Activated CD8-positive, alpha-beta memory T cell treated with anti-CD3 and anti-CD28 coated beads for 48 hours (primary cell): ENCODE measurements at regions not wholly inside any gene's neighbourhood (a gene's known extent, or its start where the extent isn't known, plus 50 kb on each side); places are given as distances from the start of the nearest gene placed in this dataset.
"Not testable (repeated sequence)": the region's sequence is repeated elsewhere in the genome, so short reads cannot be mapped to it uniquely, and the experiment has no call there.

Experiments
- DNase-seq, 3 experiments: peaks; one replicate each; pipeline ENCODE4 v3.0.0-alpha.2; 2020; ENCODE audit warnings: low read depth in 2 of 3, low spot score in 2 of 3

DNA sequence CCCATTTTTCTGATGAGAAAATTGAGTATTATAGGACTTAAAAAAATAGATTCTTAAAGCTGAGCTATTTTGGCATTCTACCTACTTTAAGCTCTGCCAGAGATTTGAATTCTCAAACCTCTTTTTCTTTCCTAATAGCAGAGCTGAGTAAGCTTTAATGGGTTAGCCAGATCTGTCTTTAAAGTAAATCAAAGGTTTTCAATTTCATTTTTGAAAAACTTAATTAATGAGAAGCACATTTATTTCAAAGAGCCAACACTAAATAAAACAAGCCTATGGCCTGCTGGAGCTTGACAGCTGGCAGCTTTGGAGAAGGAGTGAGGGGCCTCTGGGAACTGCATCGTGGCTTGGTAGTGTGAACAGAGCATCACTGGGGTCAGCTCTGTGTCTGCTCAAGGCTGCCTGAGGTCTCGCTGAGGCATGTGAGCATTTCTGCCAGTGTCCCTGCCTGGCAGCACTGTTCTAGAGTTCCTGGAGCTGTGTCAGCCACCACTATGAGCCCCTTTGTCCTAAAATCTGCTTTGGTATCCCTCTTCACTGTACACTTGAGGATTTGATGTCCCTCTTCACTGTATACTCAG, 50.4 kb upstream of the PRSS23 start:
- DNase-seq: no peak

DNA sequence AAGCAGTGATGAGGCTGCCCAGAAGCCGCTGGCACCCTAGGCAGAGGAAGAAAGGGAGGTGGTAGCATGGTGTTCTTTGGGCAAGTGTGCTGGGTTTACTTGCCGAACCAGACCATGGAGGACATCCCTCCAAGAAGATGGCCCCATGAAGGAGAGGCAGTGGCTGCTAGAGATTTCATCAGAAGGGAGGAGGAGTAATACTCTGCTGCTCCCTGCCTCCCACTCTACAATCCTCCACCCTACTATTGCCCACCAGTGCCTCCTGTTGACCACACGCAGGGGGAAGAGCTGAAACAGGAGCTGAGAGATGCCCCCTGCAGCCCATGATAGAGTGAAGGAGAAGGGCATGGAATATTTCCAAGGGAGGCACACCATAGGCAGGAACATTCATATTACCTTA, 51.0 kb upstream of the PRSS23 start:
- no peak for DNase-seq

DNA sequence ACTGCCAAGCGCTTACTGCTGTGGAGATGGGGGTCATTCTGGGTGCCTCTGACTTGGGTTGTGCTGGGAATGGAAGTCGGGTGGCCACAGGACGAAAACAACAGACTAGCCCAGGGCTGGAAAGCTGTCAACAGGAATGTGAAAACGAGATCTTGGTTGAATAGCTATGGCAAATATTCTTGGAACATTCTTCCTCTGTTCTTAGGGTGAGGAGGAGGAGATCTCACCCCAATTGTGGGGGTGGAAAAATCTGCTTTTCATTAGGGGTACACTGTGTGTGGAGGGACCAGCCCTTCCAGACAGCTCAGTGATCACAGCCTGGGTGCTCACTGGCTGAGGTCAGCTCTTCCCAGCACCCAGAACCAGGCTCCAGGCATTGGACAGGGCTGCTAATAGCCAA, 52.0 kb upstream of the PRSS23 start:
- no peak for DNase-seq

DNA sequence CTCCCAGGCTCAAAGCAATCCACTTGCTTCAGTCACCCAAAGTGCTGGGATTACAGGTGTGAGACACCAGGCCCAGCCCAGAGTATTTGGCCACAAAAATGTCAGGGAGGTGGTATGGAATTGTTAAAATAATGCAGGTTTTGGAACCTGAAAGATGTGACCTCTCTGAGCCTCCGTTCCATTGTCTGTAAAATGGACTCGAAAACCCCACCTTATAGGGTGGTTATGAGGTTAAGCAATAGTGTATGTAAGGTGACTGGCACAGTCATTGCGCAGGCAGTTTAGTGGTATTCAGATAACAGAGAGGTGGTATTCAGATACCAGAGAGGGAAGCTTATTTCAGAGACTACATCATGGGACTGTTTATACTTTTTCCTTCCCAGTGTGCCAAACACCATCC, 52.5 kb upstream of the PRSS23 start:
- no peak for DNase-seq

DNA sequence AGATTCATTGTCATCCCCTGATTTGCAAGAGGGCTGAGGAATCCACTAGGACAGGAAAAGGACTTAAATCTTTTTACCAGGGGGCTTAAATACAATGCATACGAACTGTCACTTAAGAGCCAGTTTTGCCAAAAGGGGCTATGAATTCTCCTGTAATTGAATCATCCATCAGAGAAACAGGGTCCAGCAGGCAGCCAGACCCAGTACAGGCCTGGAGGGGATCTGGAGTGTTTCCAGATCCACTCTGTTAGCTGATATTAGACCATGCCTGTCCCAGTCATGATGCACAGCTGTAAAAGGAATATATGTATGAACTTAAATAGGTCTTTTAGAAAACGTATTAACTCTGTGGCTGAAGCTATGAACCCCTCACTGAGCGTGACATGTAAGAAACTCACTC, 53.8 kb upstream of the PRSS23 start:
- no peak for DNase-seq

DNA sequence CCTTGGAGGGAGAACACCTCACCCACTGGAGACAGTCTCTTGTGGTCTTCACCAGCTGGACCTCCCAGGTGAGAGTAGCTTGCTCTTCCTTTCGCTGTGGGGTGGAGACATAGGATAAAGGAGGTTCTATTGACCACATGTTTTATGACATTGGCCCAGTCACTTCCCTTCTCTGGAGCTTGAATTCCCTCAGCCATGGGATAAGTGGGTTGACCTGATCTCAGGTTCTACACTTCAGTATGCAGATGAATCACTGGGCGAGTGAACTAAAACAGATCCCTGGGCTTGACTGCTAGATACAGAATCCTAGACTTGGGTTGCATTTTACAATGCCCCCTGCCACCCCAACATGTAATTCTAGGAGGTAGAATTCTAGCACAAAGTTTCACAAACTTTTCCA, 54.8 kb upstream of the PRSS23 start:
- no peak for DNase-seq

DNA sequence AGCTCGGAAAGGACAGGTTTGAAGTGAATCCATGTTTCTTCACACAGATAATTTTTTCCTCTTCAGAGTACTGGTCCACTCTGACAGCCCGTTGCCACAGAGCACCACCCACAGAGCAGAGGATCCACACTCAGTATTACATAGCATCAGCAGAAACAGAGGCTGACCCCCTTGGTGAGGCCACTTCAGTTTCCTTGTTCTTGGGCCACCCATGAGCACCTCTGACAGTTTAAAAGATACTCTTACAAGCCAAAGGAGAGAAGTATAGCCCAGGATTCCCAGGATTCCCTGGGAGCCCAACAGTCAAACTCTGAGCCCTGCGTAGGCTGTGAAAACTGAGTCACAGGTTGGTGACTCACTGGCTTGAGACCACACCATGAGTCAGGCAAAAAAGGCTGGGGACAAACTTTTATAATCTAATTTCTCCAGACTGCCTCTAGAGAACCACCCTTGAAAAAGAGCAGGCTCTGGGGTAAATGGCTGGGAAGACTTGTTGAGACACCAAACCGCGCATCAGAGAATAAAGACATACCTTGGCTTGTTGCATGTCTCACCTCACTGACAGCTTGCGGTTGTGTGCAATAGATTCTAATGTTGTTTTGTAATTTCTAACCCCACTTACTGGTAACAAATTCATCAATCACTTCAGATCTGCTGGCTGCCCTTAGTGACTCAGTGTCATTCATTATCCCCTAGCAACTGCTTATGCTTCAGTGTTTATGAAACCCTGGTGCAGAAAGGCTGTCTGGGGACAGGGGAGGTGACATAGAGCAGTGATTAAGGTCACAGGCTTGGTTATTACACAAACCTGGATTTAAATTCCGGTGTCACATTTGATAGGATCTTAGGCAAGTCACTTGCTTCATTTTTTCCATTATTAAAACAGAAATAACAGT, 56.9 kb upstream of the PRSS23 start:
- peak in 2 of 3 experiments; percentile 13 to 21 for DNase-seq

DNA sequence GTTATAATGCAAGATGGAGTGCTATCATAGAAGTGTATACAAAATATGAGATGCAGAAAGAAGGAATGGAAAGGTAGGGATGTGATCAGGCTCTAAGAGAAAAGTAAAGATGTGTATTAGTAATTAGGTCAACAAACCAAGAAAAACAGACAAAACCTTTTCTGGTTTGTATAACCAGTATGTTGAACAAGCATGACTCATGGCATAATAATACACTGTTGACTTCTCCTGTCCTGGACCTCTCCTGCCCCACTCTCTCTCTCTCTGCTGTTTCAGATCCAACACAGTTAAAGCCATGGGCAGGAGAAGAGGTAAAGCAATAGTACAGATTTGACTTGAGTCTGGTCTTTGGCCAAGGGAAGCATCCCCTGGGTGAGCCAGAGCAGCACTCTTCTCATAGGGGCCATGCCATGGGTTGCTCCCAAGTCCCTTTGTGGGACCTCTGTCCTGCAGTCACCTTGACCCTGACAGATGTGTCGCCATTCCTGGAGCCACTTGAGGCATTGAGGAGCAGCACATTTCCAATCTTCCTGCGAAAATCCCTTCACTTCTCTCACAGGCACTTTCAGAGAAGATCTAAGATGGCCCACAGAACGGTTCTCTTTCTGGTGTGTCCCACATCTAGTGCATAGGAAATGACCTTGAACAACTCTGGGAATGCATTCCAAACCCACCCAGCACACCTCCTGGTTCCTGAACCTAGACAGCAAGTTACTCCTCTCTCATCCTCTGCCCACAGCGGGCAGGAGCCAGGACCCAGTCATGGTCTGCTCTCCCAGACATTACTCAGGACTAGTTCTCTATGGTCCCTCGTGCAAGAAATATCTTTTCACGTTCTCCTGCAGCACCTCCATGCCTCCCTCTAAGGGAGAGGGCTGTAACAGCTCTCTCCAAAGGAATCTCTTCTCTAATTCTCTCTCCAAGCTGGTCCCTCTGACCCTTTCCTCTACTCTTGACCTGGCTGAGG, 58.2 kb upstream of the PRSS23 start:
- DNase-seq: no peak

DNA sequence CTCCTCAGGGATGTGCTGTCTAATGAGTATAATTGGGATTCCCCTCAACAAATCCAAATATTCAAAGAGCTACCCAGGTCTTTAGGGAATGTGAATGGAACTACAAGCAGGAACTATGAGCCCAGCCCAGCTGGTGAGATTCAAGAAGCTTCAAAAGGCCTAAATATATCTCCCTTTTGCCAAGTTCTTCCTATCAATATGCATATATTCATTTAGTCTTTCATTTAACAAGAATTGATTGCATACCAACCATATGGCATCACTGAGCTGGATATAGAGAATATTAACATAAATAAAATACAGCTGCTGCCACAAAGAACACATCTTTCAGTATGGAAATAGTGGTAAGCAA, 58.9 kb upstream of the PRSS23 start:
- no peak for DNase-seq

DNA sequence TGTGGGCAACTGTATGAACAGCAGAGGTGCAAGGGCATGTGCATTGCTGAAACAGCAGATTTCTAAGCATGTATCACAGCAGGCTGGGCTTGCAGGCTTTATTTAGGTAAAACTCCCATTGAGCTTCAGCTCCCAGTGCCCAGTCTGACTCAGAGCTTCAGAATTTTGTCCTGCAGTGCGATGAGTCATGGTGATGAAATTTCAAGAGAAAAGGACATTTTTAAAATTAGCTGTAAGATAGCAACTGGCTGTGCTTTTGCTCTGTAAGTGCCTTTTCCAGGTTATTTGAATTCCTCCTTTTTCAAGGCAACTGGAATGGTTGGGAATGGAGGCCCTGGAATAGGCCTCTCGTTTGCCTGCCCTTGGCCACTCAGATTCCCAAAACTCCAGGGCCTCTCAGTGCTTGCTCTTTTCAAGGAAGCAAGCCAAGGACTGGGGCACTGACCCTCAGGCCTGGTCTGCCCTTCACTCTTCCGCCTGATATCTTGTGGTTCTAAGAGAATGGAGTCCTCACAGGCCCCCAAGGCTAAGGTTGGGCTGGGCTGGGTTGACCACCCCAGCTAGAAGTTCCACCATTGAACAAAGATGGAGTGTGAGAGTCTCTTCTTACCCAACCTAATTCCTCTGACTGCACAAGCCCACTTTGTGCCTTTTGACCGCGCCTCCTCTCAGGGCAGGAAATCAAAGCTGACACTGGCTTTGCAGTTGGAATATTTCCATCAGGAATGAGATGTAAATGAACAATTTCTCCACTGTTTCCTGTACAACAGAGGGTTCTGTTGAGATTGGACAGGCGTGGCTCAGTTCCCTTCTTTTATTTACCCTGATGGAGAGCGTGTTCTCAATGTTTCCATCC, 59.5 kb upstream of the PRSS23 start:
- DNase-seq: no peak

DNA sequence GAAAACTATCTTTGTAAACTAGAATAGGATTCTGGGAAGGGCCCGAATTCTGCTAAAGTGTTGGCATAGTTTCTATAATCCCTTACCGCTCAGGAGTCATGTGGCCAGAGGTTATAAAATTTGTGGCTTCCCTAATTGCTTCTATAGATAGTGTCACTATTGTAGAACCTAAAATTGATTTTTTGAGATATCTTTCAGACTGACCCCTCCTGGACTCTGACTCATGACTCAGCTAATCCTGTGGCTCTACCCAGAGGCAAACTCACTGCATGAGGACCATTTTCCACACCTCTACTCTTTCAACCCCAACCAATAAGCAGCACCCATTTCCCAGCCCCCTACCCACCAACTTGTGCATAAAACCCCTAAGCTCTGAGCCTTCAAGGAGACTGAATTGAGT, 61.8 kb upstream of the PRSS23 start:
- DNase-seq: no peak

DNA sequence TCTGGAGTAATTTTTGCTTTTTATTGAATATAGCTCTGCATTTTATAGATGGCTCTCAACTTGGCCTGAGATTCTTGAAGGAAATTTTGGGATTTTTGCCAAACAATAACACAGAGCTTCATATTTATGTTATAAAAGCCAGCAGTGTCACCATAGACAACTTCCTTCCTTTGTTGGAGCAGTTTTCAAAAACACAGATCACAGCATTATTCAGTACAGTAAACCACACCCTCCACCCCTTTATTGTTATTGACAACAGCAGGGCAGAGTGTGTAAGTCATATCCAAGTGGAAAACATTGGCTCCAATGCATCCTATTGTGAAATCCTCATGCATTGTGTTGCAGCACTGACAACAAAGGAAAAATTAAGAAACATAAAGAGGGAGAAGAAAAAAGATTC, 62.6 kb upstream of the PRSS23 start:
- no peak for DNase-seq

DNA sequence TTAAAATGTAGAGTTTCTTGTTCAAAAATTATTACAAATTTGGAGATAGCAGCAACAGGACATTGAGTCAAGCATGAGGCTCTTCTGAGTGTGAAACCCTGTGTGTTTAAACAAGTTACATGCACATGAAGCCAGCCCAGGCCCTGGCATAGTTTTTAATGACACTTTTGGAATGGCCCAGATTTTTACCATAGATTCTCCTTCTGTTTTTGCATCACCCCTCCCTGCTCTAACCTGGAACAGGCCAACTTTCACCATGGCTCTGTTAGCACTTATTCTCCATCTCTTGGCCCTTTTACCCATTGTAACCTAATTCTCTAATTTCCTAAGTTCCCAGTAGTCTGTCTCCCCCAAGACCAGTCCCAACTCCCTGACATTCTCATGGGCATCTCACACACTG, 63.1 kb upstream of the PRSS23 start:
- no peak for DNase-seq

DNA sequence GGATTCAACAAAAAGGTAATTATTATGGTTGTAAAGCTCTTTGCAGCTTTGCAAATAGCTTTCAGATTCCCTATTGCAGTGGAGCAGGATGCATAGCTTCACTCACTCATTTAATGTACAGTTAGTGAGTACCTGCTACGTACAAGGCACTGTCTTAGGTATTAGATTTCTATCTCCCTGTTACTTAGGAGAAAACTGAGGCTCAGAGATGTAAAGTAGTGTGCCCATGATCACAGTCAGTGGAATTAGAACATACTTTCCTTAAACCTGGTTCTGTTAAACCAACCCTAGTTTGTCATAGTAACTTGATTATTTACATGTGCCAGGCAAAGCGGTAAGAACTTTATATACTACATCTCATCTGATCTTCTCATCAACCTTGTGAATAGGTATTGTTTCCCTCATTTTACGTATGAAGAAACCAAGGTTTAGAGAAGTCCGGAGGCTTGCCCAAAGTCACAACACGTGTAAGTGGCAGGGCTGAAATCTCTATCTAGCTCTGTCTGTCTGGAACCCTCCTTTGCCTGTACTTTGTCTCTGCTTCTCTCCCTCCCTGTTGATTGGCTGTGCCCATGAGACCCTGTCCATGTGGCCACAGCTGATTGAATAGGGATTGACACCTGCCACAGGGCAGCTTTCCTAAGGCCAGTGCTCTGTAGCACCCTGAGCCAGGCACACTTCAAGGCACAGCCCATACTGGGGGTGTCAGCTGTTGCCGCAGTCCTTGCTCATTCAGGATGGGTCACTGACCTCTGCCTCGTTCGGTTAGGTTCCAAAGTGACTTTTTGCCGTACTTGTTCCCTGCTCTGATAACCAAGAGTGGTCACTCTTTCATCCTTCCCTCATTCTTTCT, 63.8 kb upstream of the PRSS23 start:
- no peak for DNase-seq

DNA sequence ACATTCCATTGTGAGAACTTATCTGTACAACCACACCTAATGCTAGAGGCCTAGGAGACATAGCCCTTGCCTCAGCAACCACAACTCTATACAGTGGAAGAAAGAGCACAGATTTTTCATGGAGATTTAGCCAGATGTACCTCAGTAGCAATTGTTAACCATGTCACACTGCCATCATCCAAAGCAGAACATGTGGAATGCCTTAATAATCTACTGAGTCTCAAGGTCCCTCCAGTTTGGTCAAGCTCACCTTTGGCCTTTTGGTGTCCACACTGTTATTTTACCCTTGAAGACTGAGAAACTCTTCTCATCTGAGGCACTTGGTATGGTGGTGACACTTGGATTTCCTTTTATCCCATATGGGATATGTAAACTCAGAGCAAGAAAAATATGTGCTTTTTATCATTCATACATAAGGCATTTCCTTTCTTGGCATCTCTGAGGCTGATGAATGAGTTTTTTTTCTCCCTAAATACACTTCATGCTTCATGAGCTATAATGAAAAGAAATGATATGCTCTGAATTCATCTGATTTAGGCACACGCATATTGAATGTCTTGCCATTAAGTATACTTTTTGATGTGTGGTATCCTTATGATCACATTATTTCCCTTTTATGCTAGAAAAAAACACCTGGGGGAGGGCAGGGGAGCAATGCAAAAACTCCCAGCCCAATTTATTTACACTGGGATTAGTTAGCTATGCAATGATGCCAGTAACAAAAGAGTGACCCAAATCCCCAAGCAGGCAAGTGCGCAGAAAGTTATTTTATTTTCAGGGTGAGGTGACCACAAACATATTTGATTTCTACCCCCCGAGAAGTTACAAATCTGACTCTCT, 63.3 kb upstream of the ME3 start:
- no peak for DNase-seq

DNA sequence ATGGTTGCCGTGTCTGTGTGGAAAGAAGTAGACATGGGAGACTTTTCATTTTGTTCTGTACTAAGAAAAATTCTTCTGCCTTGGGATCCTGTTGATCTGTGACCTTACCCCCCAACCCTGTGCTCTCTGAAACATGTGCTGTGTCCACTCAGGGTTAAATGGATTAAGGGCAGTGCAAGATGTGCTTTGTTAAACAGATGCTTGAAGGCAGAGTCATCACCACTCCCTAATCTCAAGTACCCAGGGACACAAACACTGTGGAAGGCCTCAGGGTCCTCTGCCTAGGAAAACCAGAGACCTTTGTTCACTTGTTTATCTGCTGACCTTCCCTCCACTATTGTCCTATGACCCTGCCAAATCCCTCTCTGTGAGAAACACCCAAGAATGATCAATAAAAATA, 60.3 kb upstream of the ME3 start:
- not testable (repeated sequence) for DNase-seq

DNA sequence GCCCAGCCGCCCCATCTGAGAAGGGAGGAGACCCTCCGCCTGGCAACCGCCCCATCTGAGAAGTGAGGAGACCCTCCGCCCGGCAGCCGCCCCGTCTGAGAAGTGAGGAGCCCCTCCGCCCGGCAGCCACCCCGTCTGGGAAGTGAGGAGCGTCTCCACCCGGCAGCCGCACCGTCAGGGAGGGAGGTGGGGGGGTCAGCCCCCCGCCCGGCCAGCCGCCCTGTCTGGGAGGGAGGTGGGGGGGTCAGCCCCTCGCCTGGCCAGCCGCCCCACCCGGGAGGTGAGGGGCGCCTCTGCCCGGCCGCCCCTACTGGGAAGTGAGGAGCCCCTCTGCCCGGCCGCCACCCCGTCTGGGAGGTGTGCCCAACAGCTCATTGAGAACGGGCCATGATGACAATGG, 59.9 kb upstream of the ME3 start:
- DNase-seq: not testable (repeated sequence)

DNA sequence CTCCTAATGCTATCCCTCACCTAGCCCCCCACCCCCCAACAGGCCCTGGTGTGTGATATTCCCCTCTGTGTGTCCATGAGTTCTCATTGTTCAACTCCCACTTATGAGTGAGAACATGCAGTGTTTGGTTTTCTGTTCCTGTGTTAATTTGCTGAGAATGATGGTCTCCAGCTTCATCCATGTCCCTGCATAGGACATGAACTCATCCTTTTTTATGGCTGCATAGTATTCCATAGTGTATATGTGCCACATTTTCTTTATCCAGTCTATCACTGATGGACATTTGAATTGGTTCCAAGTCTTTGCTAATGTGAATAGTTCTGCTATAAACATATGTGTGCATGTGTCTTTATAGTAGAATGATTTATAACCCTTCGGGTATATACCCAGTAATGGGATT, 57.2 kb upstream of the ME3 start:
- DNase-seq: not testable (repeated sequence)

DNA sequence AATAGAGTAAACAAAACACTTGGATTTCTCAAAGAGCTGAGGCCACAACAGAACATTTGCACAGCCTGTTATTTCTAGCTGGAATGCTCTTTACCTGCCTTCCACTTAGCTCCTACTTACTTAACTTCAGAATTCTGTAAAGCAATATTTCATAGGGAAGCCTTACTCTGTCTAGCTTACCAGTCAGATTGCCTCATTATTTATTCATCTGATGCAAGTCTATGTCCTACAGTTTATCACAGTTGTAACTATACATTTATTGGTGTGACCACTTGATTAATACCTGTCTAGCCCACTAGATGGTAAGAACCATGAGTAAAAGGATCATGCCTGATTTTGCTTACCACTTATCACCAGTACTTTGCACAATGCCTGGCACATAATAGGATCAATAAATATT, 56.1 kb upstream of the ME3 start:
- no peak for DNase-seq
